Coronary artery (tissue), 2 donors: ENCODE measurements at regions not wholly inside any gene's neighbourhood (a gene's known extent, or its start where the extent isn't known, plus 50 kb on each side); places are given as distances from the start of the nearest gene placed in this dataset.

Experiments used
- DNase-seq: peaks from one replicate; pipeline ENCODE4 v3.0.0-alpha.2; 2017; ENCODE audit warnings: low spot score
- H3K27ac ChIP-seq, 2 donors: fragments of 200-600 bp; sonication (generic); one replicate each; pipeline ENCODE4 v1.5.1; 2016 to 2019
- H3K4me3 ChIP-seq: fragments of 200-600 bp; sonication (generic); 2 replicates; pipeline ENCODE4 v1.5.1; 2016; ENCODE audit warnings: mild to moderate bottlenecking, moderate library complexity
- CTCF ChIP-seq: fragments of 200-600 bp; sonication (generic); IDR thresholded peaks from one replicate; pipeline ENCODE4 v1.5.1; 2019; ENCODE audit warnings: antibody characterized with exemption

- Histone ChIP-seq H3K4me3 (no peak overlapping the region), H3K27ac (no peak overlapping the region)
- no peak for TF ChIP-seq CTCF
- DNase-seq: no peak
Measured at GRCh38 chr20:7180256-7181045, 413.0 kb downstream of the BMP2 start.

GRCh38 chr20:7189231-7189630 is 421.7 kb downstream of the BMP2 start:
- no peak for TF ChIP-seq CTCF
- DNase-seq: no peak
- H3K4me3 ChIP-seq: no peak overlapping the region
- H3K27ac ChIP-seq: no peak overlapping the region

GRCh38 chr20:7193681-7194080 is 426.2 kb downstream of the BMP2 start:
- no peak overlapping the region for H3K4me3 ChIP-seq
- DNase-seq: no peak
- TF ChIP-seq CTCF: no peak
- no peak overlapping the region for H3K27ac ChIP-seq

- DNase-seq: no peak
- TF ChIP-seq CTCF: no peak
- Histone ChIP-seq H3K4me3 (no peak overlapping the region), H3K27ac (no peak overlapping the region)
Measured at GRCh38 chr20:7195704-7196103, 428.2 kb downstream of the BMP2 start.

GRCh38 chr20:7196481-7196880 is 429.0 kb downstream of the BMP2 start:
- no peak for DNase-seq
- Histone ChIP-seq H3K4me3 (no peak overlapping the region), H3K27ac (no peak overlapping the region)
- no peak for TF ChIP-seq CTCF

- Histone ChIP-seq H3K27ac (no peak overlapping the region), H3K4me3 (no peak overlapping the region)
- no peak for TF ChIP-seq CTCF
- DNase-seq: no peak
Measured at GRCh38 chr20:7199861-7200260, 432.4 kb downstream of the BMP2 start.

- H3K27ac ChIP-seq: no peak overlapping the region
- no peak overlapping the region for H3K4me3 ChIP-seq
- no peak for DNase-seq
- no peak for TF ChIP-seq CTCF
Measured at GRCh38 chr20:7207186-7207798, 439.8 kb downstream of the BMP2 start.
